Suprapubic skin (tissue), 4 donors: ENCODE measurements at regions not wholly inside any gene's neighbourhood (a gene's known extent, or its start where the extent isn't known, plus 50 kb on each side); places are given as distances from the start of the nearest gene placed in this dataset.

Source experiments
- DNase-seq, 2 donors: peaks; one replicate each; pipeline ENCODE4 v3.0.0-alpha.2; 2019; ENCODE audit warnings: low spot score in 2 of 2
- H3K27ac ChIP-seq: fragments of 200-600 bp; sonication (generic); one replicate; pipeline ENCODE4 v1.5.1; 2019
- H3K27me3 ChIP-seq: fragments of 200-600 bp; sonication (generic); one replicate; pipeline ENCODE4 v1.5.1; 2019
- H3K36me3 ChIP-seq: fragments of 200-600 bp; sonication (generic); one replicate; pipeline ENCODE4 v1.5.1; 2019
- H3K4me1 ChIP-seq: fragments of 200-600 bp; sonication (generic); one replicate; pipeline ENCODE4 v1.5.1; 2019
- H3K4me3 ChIP-seq: fragments of 200-600 bp; sonication (generic); one replicate; pipeline ENCODE4 v1.5.1; 2019; ENCODE audit warnings: mild to moderate bottlenecking
- H3K9me3 ChIP-seq: fragments of 200-600 bp; sonication (generic); one replicate; pipeline ENCODE4 v1.5.1; 2019
- CTCF ChIP-seq, 2 donors: fragments of 200-600 bp in 1 of 2; fragments of 450-650 bp in 1 of 2; sonication (generic) in 1 of 2; IDR thresholded peaks; one replicate each; pipeline ENCODE4 v1.5.1; 2016 to 2019; ENCODE audit warnings: antibody characterized with exemption in 2 of 2, mild to moderate bottlenecking in 1 of 2, moderate library complexity in 1 of 2
- EP300 ChIP-seq: sonication (generic); formaldehyde crosslinking; IDR thresholded peaks from one replicate; pipeline ENCODE4 v1.6.1; 2017; ENCODE audit warnings: antibody characterized with exemption
- POLR2A ChIP-seq, 2 donors: fragments of 450-650 bp; IDR thresholded peaks; one replicate each; pipeline ENCODE4 v1.6.1; 2017; ENCODE audit warnings: antibody characterized with exemption in 2 of 2, mild to moderate bottlenecking in 2 of 2, moderate library complexity in 2 of 2
- POLR2AphosphoS5 ChIP-seq, 3 donors: sonication (generic); formaldehyde crosslinking; IDR thresholded peaks; one replicate each; pipeline ENCODE4 v1.6.1; 2017; ENCODE audit warnings: antibody characterized with exemption in 3 of 3
- WGBS: methylation state at CpG from one replicate; pipeline ENCODE4 v1.1.5; 2018; 5-methylcytosine and 5-hydroxymethylcytosine counted together

DNA sequence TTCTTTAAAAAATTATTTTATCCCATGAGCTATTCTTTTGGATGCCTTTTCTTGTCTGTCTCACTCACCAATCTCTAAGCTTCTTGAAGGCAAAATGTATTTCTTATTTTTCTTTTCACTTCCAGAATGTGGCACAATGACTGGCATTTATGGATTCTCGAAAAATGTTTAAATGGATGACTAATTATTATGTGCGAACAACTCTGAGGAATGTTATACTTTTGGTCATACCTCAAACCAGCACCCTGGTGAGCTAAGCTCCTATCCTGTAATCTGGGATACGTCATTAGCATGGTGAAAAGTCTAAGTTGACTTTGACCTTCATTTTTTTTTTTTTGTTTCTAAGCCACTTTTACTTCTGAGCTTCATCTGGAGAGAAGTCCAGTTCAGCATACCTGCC is 214.0 kb upstream of the CEP162 start:
- H3K9me3 ChIP-seq: no peaks in the 10 kb centered on the region

GRCh38 chr6:84434550-84434949 is 207.1 kb upstream of the CEP162 start:
- WGBS: 84% methylated on average over 4 of the region's 4 CpGs
- no peaks in the 10 kb centered on the region for H3K4me1 ChIP-seq
- H3K27ac ChIP-seq: no peak overlapping the region
- DNase-seq: no peak
- no peak overlapping the region for H3K4me3 ChIP-seq
- H3K9me3 ChIP-seq: no peaks in the 10 kb centered on the region
- TF ChIP-seq EP300 (no peak), CTCF (IDR thresholded peaks at IDR 0.05) (no peak), POLR2A (IDR thresholded peaks at IDR 0.05) (no peak), POLR2AphosphoS5 (IDR thresholded peaks at IDR 0.05) (no peak)
- no peaks in the 10 kb centered on the region for H3K36me3 ChIP-seq
- peaks cover 3% of the 10 kb centered on the region for H3K27me3 ChIP-seq

More for the DNA sequence above, 214.0 kb upstream of the CEP162 start:
- no peak overlapping the region for H3K4me3 ChIP-seq
- DNase-seq: no peak
- no peak overlapping the region for H3K27ac ChIP-seq
- no peaks in the 10 kb centered on the region for H3K27me3 ChIP-seq
- no peaks in the 10 kb centered on the region for H3K4me1 ChIP-seq
- 81% methylated on average over 3 of the region's 3 CpGs for WGBS
- H3K36me3 ChIP-seq: no peaks in the 10 kb centered on the region
- no peak for TF ChIP-seq CTCF (IDR thresholded peaks at IDR 0.05)

DNA sequence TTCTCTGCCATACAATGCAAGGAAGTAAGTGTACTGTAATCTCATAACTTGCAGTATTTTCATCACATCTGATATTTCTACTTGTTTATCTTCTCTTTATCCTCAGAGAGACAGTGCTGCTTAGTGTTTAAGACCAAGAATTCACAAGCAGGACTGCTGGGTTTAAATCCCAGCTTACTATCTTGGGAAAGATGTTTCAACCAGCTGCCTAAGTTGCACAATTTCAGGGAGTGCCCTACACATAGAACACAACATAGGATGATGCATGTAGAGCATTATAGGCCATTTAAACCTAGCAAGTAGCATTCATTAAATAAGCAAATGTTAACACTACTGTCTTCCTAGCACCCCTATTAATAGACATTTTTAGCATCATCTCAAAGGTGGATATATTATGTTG is 205.2 kb upstream of the CEP162 start:
- peaks cover 3% of the 10 kb centered on the region for H3K27me3 ChIP-seq
- H3K9me3 ChIP-seq: no peaks in the 10 kb centered on the region
- H3K36me3 ChIP-seq: no peaks in the 10 kb centered on the region
- H3K4me1 ChIP-seq: no peaks in the 10 kb centered on the region
- no peak for DNase-seq
- no peak overlapping the region for H3K4me3 ChIP-seq
- no peak overlapping the region for H3K27ac ChIP-seq
- no peak for TF ChIP-seq CTCF (IDR thresholded peaks at IDR 0.05)
- no peak for TF ChIP-seq POLR2A (IDR thresholded peaks at IDR 0.05)
- no peak for TF ChIP-seq EP300
- no peak for TF ChIP-seq POLR2AphosphoS5 (IDR thresholded peaks at IDR 0.05)

DNA sequence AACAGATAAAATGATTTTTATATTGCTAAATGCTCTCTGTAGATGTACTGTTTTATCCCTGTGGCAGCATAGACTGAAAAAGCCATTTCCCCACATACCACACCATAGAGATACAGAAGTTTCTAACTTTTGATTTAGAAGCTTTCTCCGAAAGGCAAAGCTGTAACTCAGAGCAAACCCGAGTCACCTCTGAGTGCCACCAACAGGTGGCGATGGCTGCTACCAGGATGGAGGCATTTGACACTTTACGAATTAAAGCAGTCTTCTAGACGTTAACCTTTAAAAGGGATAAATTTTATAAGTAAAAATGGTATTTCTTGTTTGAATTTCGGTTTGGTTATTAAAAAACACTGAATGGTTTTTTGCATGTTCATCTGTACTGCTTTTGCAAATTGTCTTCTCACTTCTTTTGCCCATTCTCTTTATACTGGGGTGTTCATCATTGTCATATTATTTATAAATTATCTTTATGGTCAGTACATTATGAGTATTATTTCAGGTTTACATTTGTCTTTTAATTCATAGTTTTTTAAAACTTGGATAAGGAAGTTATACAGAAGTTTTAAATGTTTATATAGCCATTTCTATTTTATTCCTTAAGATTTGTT is 201.0 kb upstream of the CEP162 start:
- no peaks in the 10 kb centered on the region for H3K9me3 ChIP-seq
- peak in 1 of 2 donors; percentile 63 for DNase-seq
- H3K27me3 ChIP-seq: peaks cover 3% of the 10 kb centered on the region
- 9% methylated on average over 6 of the region's 6 CpGs for WGBS
- H3K36me3 ChIP-seq: no peaks in the 10 kb centered on the region
- no peaks in the 10 kb centered on the region for H3K4me1 ChIP-seq
- H3K4me3 ChIP-seq: no peak overlapping the region
- H3K27ac ChIP-seq: no peak overlapping the region
- TF ChIP-seq EP300: no peak
- TF ChIP-seq CTCF (IDR thresholded peaks at IDR 0.05): peak; percentile 25 to 56
- TF ChIP-seq POLR2A (IDR thresholded peaks at IDR 0.05): no peak

- H3K36me3 ChIP-seq: no peaks in the 10 kb centered on the region
- WGBS: 55% methylated on average over 5 of the region's 5 CpGs
- no peak overlapping the region for H3K27ac ChIP-seq
- peaks cover 3% of the 10 kb centered on the region for H3K27me3 ChIP-seq
- no peaks in the 10 kb centered on the region for H3K4me1 ChIP-seq
- no peaks in the 10 kb centered on the region for H3K9me3 ChIP-seq
- no peak overlapping the region for H3K4me3 ChIP-seq
- no peak for DNase-seq
- TF ChIP-seq EP300 (no peak), CTCF (IDR thresholded peaks at IDR 0.05) (no peak), POLR2AphosphoS5 (IDR thresholded peaks at IDR 0.05) (no peak), POLR2A (IDR thresholded peaks at IDR 0.05) (no peak)
Observed at GRCh38 chr6:84425971-84426705, 198.7 kb upstream of the CEP162 start.
